ENCODE measurements at regions not wholly inside any gene's neighbourhood (a gene's known extent, or its start where the extent isn't known, plus 50 kb on each side); places are given as distances from the start of the nearest gene placed in this dataset.
"Not testable (repeated sequence)": the region's sequence is repeated elsewhere in the genome, so short reads cannot be mapped to it uniquely, and the experiment has no call there.

DNA sequence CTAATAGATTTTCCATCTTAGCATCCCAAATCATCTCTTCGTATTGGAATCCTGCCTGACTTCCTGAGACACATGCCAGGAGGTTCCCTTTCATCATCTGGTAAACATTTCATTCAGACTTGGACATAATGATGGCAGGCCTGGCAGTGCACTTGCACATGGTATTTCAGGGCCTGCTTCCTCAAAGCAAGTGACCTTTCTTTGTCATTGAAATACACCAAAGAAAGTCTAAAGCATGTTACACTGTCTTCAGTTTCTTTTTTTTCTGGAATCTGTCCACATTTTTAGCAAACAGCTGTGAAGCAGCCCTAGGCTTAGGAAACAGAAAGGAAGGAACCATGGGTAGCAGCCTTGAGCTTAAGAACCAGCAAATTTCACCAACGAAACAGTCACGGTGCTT lies 205.9 kb upstream of the VCX start:
- Mint-ChIP-seq H3K4me3 (ENCODE audit: unreplicated experiment) (no peak overlapping the region), H3K36me3 (ENCODE audit: low read depth, unreplicated experiment) (no peaks in the 10 kb centered on the region), H3K27ac (ENCODE audit: unreplicated experiment) (no peak overlapping the region), H3K4me1 (ENCODE audit: unreplicated experiment) (no peaks in the 10 kb centered on the region), H3K27me3 (ENCODE audit: unreplicated experiment) (no peaks in the 10 kb centered on the region), H3K9me3 (ENCODE audit: unreplicated experiment) (no peaks in the 10 kb centered on the region)
- TF ChIP-seq, protein P1, sequence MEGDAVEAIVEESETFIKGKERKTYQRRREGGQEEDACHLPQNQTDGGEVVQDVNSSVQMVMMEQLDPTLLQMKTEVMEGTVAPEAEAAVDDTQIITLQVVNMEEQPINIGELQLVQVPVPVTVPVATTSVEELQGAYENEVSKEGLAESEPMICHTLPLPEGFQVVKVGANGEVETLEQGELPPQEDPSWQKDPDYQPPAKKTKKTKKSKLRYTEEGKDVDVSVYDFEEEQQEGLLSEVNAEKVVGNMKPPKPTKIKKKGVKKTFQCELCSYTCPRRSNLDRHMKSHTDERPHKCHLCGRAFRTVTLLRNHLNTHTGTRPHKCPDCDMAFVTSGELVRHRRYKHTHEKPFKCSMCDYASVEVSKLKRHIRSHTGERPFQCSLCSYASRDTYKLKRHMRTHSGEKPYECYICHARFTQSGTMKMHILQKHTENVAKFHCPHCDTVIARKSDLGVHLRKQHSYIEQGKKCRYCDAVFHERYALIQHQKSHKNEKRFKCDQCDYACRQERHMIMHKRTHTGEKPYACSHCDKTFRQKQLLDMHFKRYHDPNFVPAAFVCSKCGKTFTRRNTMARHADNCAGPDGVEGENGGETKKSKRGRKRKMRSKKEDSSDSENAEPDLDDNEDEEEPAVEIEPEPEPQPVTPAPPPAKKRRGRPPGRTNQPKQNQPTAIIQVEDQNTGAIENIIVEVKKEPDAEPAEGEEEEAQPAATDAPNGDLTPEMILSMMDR (IDR thresholded peaks at IDR 0.05; ENCODE audit: unreplicated experiment), result no peak
- no peak for DNase-seq (ENCODE audit: low spot score)

- Mint-ChIP-seq H3K36me3 (ENCODE audit: low read depth, unreplicated experiment) (no peaks in the 10 kb centered on the region), H3K9me3 (ENCODE audit: unreplicated experiment) (no peaks in the 10 kb centered on the region), H3K27ac (ENCODE audit: unreplicated experiment) (no peak overlapping the region), H3K27me3 (ENCODE audit: unreplicated experiment) (no peaks in the 10 kb centered on the region), H3K4me1 (ENCODE audit: unreplicated experiment) (no peaks in the 10 kb centered on the region), H3K4me3 (ENCODE audit: unreplicated experiment) (no peak overlapping the region)
- DNase-seq (ENCODE audit: low spot score), result no peak
- TF ChIP-seq, protein P1 (IDR thresholded peaks at IDR 0.05; ENCODE audit: unreplicated experiment), result no peak
These were observed 207.4 kb upstream of the VCX start for GRCh38 chrX:7635604-7636003.

DNA sequence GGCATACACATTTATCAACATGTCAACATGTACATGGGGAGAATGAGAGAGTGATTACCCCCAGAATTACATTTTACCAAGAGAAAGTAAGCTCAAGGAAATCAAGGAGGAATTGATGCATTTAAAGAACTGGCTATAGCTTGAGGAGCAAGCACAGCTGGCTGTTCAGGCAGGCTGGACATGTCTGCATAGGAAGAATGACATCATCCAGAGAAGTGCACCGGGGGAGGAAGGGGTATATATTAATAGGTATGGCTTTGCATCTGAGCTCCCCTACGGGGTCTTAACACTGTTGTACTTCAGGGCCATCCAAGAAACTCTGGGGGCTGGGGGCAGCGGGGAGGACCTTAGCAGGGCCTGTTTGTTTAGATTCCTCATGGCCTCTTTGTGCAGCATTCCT lies 222.4 kb upstream of the VCX start:
- TF ChIP-seq, protein P1 (IDR thresholded peaks at IDR 0.05; ENCODE audit: unreplicated experiment), result no peak

GRCh38 chrX:7617994-7618393 lies 225.0 kb upstream of the VCX start:
- Mint-ChIP-seq H3K9me3 (ENCODE audit: unreplicated experiment) (no peaks in the 10 kb centered on the region), H3K27me3 (ENCODE audit: unreplicated experiment) (no peaks in the 10 kb centered on the region), H3K4me3 (ENCODE audit: unreplicated experiment) (no peak overlapping the region), H3K4me1 (ENCODE audit: unreplicated experiment) (no peaks in the 10 kb centered on the region), H3K27ac (ENCODE audit: unreplicated experiment) (no peak overlapping the region), H3K36me3 (ENCODE audit: low read depth, unreplicated experiment) (no peaks in the 10 kb centered on the region)
- DNase-seq (ENCODE audit: low spot score), result no peak
- TF ChIP-seq, protein P1 (IDR thresholded peaks at IDR 0.05; ENCODE audit: unreplicated experiment), result no peak

More for the DNA sequence above, 222.4 kb upstream of the VCX start:
- Mint-ChIP-seq H3K27ac (ENCODE audit: unreplicated experiment) (no peak overlapping the region), H3K36me3 (ENCODE audit: low read depth, unreplicated experiment) (no peaks in the 10 kb centered on the region), H3K4me3 (ENCODE audit: unreplicated experiment) (no peak overlapping the region), H3K27me3 (ENCODE audit: unreplicated experiment) (no peaks in the 10 kb centered on the region), H3K4me1 (ENCODE audit: unreplicated experiment) (no peaks in the 10 kb centered on the region), H3K9me3 (ENCODE audit: unreplicated experiment) (no peaks in the 10 kb centered on the region)
- no peak for DNase-seq (ENCODE audit: low spot score)

DNA sequence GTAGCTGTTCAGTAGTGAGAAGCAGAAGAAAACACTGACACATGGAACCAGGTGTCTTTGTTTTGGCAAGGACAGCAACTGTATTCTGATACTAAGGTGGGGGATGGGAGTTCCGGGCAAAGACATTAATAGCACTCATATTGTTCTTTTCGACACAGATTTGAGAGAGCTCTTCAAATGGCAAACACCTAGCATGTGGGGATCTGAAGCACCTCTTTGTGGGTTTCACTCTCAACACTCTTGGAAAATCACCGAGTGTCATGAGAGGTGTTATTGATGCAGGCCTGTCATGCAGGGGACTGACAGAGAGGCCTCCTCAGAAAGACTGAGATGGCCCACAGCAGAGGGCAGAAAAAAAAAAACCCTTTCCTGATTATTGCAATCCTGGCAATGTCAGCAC lies 228.4 kb upstream of the VCX start:
- DNase-seq (ENCODE audit: low spot score), result no peak
- Mint-ChIP-seq H3K36me3 (ENCODE audit: low read depth, unreplicated experiment) (no peaks in the 10 kb centered on the region), H3K4me1 (ENCODE audit: unreplicated experiment) (no peaks in the 10 kb centered on the region), H3K27me3 (ENCODE audit: unreplicated experiment) (no peaks in the 10 kb centered on the region), H3K4me3 (ENCODE audit: unreplicated experiment) (no peak overlapping the region), H3K9me3 (ENCODE audit: unreplicated experiment) (no peaks in the 10 kb centered on the region), H3K27ac (ENCODE audit: unreplicated experiment) (no peak overlapping the region)
- TF ChIP-seq, protein P1 (IDR thresholded peaks at IDR 0.05; ENCODE audit: unreplicated experiment), result no peak

DNA sequence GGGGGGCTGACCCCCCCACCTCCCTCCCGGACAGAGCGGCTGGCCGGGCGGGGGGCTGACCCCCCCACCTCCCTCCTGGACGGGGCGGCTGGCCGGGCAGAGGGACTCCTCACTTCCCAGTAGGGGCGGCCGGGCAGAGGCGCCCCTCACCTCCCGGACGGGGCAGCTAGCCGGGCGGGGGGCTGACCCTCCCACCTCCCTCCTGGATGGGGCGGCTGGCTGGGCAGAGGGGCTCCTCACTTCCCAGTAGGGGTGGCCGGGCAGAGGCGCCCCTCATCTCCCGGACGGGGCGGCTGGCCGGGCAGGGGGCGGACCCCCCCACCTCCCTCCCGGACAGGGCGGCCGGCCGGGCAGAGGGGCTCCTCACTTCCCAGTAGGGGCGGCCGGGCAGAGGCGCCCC lies 234.3 kb upstream of the VCX start:
- not testable (repeated sequence) for H3K4me3 Mint-ChIP-seq (ENCODE audit: unreplicated experiment)

More for the DNA sequence above, 234.3 kb upstream of the VCX start:
- H3K27ac Mint-ChIP-seq (ENCODE audit: unreplicated experiment); H3K27me3 Mint-ChIP-seq (ENCODE audit: unreplicated experiment); H3K9me3 Mint-ChIP-seq (ENCODE audit: unreplicated experiment); H3K4me1 Mint-ChIP-seq (ENCODE audit: unreplicated experiment); DNase-seq (ENCODE audit: low spot score); H3K36me3 Mint-ChIP-seq (ENCODE audit: low read depth, unreplicated experiment): not testable (repeated sequence)

Measured in endothelial cell (in vitro differentiated cells).